GM23338 (cell line): ENCODE measurements at regions not wholly inside any gene's neighbourhood (a gene's known extent, or its start where the extent isn't known, plus 50 kb on each side); places are given as distances from the start of the nearest gene placed in this dataset. TPM values are rescaled to one million over a fixed set of nuclear protein-coding genes. Genes with fewer than 3 reads are reported as not detected.

Source experiments
- microRNA-seq: library from miRNA; unstranded; fragments of <30 nt; microRNA quantifications from one replicate; pipeline ENCODE4, GENCODE V29; 2017
- small RNA-seq: library from RNA; depleted of rRNA; stranded (forward); fragments of <200 nt; gene quantifications from one replicate; pipeline ENCODE3, GENCODE V24; 2014; ENCODE audit warnings: low replicate concordance

Small RNAs in the stretch of these regions (microRNA-seq; reads per million reads assigned to microRNA genes)
- not detected for gene MIR4675

Small RNAs in the stretch of these regions (small RNA-seq; reads per million reads assigned to genes)
- gene AL590032.1 (not detected), gene MIR4675 (not detected)
